CD4-positive, alpha-beta T cell (primary cell): ENCODE measurements at regions not wholly inside any gene's neighbourhood (a gene's known extent, or its start where the extent isn't known, plus 50 kb on each side); places are given as distances from the start of the nearest gene placed in this dataset.

Experiments used
- ATAC-seq: fragments of 200-7000 bp; cut with Tn5 transposase; one replicate; pipeline ENCODE4 v1.10.0; 2022; ENCODE audit warnings: mild to moderate bottlenecking; ENCODE audit not compliant: poor library complexity
- CTCF ChIA-PET: fragments of 350-600 bp; sonication (Branson Sonifier 250); formaldehyde crosslinking; loops from one replicate; lab custom pipeline; 2021; ENCODE audit warnings: antibody characterized with exemption, inconsistent platforms; lab: Charles Lee
- POLR2A ChIA-PET: fragments of 350-600 bp; sonication (Branson Sonifier 250); formaldehyde crosslinking; loops from one replicate; lab custom pipeline; 2021; ENCODE audit warnings: antibody characterized with exemption, inconsistent platforms; lab: Charles Lee
- DNase-seq, 14 experiments: peaks; one replicate each; pipeline ENCODE4 v3.0.0-alpha.2; 2013 to 2020; ENCODE audit warnings: mixed read lengths in 2 of 14
- H3K27ac ChIP-seq, 2 donors: one replicate each; pipeline versions ENCODE4 v1.5.1 to v1.7.0; 2013; ENCODE audit warnings: low read length in 2 of 2, low read depth in 1 of 2, mild to moderate bottlenecking in 1 of 2
- H3K27me3 ChIP-seq, 2 experiments: 1 replicate in 1 of 2; 2 replicates in 1 of 2; pipeline versions ENCODE4 v1.6.1 to v1.7.0; 2013; ENCODE audit warnings: low read length in 2 of 2, control low read depth in 1 of 2, mild to moderate bottlenecking in 1 of 2, moderate library complexity in 1 of 2; ENCODE audit not compliant: insufficient read depth in 2 of 2, control insufficient read depth in 1 of 2
- H3K36me3 ChIP-seq: one replicate; pipeline ENCODE4 v1.6.1; 2013; ENCODE audit warnings: low read length, control low read depth; ENCODE audit not compliant: insufficient read depth
- H3K4me1 ChIP-seq: one replicate; pipeline ENCODE4 v1.6.1; 2013; ENCODE audit warnings: low read length, control low read depth; ENCODE audit not compliant: insufficient read depth
- H3K4me3 ChIP-seq: one replicate; pipeline ENCODE4 v1.5.1; 2013; ENCODE audit warnings: mild to moderate bottlenecking, low read length, moderate library complexity
- H3K9me3 ChIP-seq, 2 experiments: 1 replicate in 1 of 2; 2 replicates in 1 of 2; pipeline versions ENCODE4 v1.6.1 to v1.7.0; 2013; ENCODE audit warnings: low read length in 2 of 2, mild to moderate bottlenecking in 2 of 2, control low read depth in 1 of 2, moderate library complexity in 1 of 2; ENCODE audit not compliant: control insufficient read depth in 1 of 2, insufficient read depth in 1 of 2
- H3K27ac Mint-ChIP-seq: one replicate; pipeline ENCODE4 v1.8.0; 2020; ENCODE audit warnings: mixed read lengths
- H3K27me3 Mint-ChIP-seq: one replicate; pipeline ENCODE4 v1.8.0; 2021; ENCODE audit warnings: mixed read lengths
- H3K36me3 Mint-ChIP-seq: one replicate; pipeline ENCODE4 v1.8.0; 2021; ENCODE audit warnings: low read depth, mixed read lengths
- H3K4me1 Mint-ChIP-seq: one replicate; pipeline ENCODE4 v1.8.0; 2021; ENCODE audit warnings: low read depth, mixed read lengths
- H3K4me3 Mint-ChIP-seq: one replicate; pipeline ENCODE4 v1.8.0; 2020; ENCODE audit warnings: mild to moderate bottlenecking, mixed read lengths
- H3K9me3 Mint-ChIP-seq: one replicate; pipeline ENCODE4 v1.8.0; 2020; ENCODE audit warnings: mixed read lengths
- intact Hi-C, 2 experiments: fragments of 100-400 bp; cut with DNase I in 1 of 2; cut with micrococcal nuclease in 1 of 2; formaldehyde crosslinking; loops; one replicate each; pipeline versions ENCODE4 v1.15.1 to v1.9.0; 2023 to 2025; cut with DNase I, micrococcal nuclease
- TF ChIP-seq, protein P1 (sequence below): fragments of 200-600 bp; IDR thresholded peaks from one replicate; pipeline ENCODE4 v1.8.0; 2022; ENCODE audit warnings: antibody characterized with exemption, mild to moderate bottlenecking

DNA sequence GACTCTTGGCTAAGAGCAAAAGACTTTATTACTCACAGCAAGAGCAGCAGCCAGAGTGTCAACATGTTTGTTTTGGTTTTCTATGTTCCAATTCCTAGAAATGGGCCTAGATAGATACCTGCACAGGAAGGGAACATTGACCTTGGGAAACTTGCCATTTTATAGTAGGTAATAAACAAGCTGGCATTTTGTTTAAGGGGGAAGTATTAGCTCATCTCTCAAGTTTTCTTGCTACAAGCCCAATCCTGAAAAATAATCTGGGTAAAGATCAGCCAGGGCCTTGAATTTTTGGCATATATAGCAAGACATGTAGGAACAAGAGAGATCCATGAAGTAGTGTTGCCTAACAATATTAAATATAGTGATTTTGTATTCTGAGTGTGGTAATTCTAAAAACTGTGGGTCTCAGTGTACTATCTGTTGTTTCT is 51.4 kb upstream of the RGL1 start:
- DNase-seq (no peak), ATAC-seq (no peak)
- intact Hi-C loops: no loop called here
- Mint-ChIP-seq H3K27ac (no peak overlapping the region), H3K4me1 (no peaks in the 10 kb centered on the region), H3K9me3 (peaks cover 3% of the 10 kb centered on the region), H3K27me3 (no peaks in the 10 kb centered on the region), H3K36me3 (peaks cover 45% of the 10 kb centered on the region), H3K4me3 (no peak overlapping the region)
- Histone ChIP-seq H3K4me3 (no peak overlapping the region), H3K4me1 (no peaks in the 10 kb centered on the region), H3K27ac (no peak overlapping the region), H3K27me3 (no peaks in the 10 kb centered on the region), H3K9me3 (peaks cover 0 to 19% of the 10 kb centered on the region in 2 experiments), H3K36me3 (no peaks in the 10 kb centered on the region)
- ChIA-PET POLR2A (no interaction called here), CTCF (no interaction called here)
- TF ChIP-seq, protein P1, sequence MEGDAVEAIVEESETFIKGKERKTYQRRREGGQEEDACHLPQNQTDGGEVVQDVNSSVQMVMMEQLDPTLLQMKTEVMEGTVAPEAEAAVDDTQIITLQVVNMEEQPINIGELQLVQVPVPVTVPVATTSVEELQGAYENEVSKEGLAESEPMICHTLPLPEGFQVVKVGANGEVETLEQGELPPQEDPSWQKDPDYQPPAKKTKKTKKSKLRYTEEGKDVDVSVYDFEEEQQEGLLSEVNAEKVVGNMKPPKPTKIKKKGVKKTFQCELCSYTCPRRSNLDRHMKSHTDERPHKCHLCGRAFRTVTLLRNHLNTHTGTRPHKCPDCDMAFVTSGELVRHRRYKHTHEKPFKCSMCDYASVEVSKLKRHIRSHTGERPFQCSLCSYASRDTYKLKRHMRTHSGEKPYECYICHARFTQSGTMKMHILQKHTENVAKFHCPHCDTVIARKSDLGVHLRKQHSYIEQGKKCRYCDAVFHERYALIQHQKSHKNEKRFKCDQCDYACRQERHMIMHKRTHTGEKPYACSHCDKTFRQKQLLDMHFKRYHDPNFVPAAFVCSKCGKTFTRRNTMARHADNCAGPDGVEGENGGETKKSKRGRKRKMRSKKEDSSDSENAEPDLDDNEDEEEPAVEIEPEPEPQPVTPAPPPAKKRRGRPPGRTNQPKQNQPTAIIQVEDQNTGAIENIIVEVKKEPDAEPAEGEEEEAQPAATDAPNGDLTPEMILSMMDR: no peak

- intact Hi-C loops: no loop called here
Measured at GRCh38 chr1:183744132-183744913, 60.6 kb upstream of the RGL1 start.

GRCh38 chr1:183742355-183742754 is 62.6 kb upstream of the RGL1 start:
- Histone ChIP-seq H3K4me3 (no peak overlapping the region), H3K27me3 (no peaks in the 10 kb centered on the region), H3K4me1 (no peaks in the 10 kb centered on the region), H3K27ac (no peak overlapping the region), H3K9me3 (no peaks in the 10 kb centered on the region), H3K36me3 (no peaks in the 10 kb centered on the region)
- Mint-ChIP-seq H3K4me1 (no peaks in the 10 kb centered on the region), H3K36me3 (peaks cover 27% of the 10 kb centered on the region), H3K27me3 (no peaks in the 10 kb centered on the region), H3K4me3 (no peak overlapping the region), H3K9me3 (no peaks in the 10 kb centered on the region), H3K27ac (no peak overlapping the region)
- DNase-seq (no peak), ATAC-seq (no peak)
- TF ChIP-seq, protein P1: no peak
- CTCF ChIA-PET: no interaction called here
- POLR2A ChIA-PET: no interaction called here
- intact Hi-C loops: no loop called here

More at GRCh38 chr1:183744132-183744913, 60.6 kb upstream of the RGL1 start:
- POLR2A ChIA-PET: no interaction called here
- no peak overlapping the region for H3K4me3 Mint-ChIP-seq
- H3K27me3 Mint-ChIP-seq: no peaks in the 10 kb centered on the region
- H3K36me3 Mint-ChIP-seq: peaks cover 43% of the 10 kb centered on the region
- Histone ChIP-seq H3K27ac (no peak overlapping the region), H3K36me3 (no peaks in the 10 kb centered on the region), H3K9me3 (no peaks in the 10 kb centered on the region), H3K4me1 (no peaks in the 10 kb centered on the region), H3K27me3 (no peaks in the 10 kb centered on the region), H3K4me3 (no peak overlapping the region)
- no peak overlapping the region for H3K27ac Mint-ChIP-seq
- DNase-seq (no peak), ATAC-seq (no peak)
- H3K4me1 Mint-ChIP-seq: no peaks in the 10 kb centered on the region
- no peaks in the 10 kb centered on the region for H3K9me3 Mint-ChIP-seq
- TF ChIP-seq, protein P1: no peak
- CTCF ChIA-PET: no interaction called here
